Hematopoietic multipotent progenitor cell treated with erythropoietin and hydrocortisone succinate and interleukin-3 and kit ligand, for 17 days (in vitro differentiated cells): ENCODE measurements at regions not wholly inside any gene's neighbourhood (a gene's known extent, or its start where the extent isn't known, plus 50 kb on each side); places are given as distances from the start of the nearest gene placed in this dataset.

Experiments used
- DNase-seq: peaks from one replicate; pipeline ENCODE4 v3.0.0-alpha.2; 2015; ENCODE audit warnings: low spot score

DNA sequence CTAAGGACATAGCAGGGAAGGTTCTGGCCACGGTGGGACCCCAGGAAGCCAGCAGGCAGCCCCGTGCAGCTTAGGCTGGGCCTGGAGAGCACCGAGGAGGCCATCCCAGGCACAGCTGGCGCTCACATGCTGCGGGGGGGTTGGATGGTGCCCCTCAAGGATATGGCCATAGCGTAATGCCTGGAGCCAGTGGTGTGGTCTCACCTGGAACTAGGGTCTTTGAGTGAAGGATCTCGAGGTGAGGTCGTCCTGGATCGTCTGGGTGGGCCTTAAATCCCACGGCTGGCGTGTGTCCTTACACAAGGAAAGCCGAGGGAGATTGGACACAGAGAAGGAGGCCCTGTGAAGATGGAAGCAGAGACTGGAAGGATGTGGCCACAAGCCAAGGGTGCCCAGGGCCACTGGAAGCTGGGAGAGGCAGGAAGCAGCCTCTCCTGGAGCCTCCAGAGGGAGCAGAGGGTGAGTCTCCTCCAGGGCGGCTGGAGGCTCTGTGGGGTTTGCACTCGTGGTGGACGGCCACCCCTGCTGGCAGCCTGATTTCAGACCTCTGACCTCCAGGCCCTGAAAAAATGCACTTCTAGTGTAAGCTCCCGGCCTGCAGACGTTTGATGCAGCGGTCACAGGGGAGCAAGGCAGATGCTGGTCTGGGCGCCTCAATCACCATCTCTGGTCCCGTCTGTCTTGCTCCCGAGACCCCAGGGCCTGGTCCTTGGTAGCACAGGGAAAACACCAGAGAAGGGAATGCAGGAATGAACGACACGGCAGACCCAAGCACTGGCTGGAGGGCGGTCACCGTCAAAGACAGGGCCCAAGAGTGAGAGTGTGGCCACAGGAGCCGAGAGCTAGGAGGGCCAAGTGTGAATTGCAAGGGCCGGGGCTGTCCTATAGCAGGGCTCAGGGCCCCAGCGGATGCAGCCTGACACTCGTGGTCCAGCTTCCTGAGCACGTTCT, 218.6 kb downstream of the KIF26A start:
- DNase-seq, result no peak

DNA sequence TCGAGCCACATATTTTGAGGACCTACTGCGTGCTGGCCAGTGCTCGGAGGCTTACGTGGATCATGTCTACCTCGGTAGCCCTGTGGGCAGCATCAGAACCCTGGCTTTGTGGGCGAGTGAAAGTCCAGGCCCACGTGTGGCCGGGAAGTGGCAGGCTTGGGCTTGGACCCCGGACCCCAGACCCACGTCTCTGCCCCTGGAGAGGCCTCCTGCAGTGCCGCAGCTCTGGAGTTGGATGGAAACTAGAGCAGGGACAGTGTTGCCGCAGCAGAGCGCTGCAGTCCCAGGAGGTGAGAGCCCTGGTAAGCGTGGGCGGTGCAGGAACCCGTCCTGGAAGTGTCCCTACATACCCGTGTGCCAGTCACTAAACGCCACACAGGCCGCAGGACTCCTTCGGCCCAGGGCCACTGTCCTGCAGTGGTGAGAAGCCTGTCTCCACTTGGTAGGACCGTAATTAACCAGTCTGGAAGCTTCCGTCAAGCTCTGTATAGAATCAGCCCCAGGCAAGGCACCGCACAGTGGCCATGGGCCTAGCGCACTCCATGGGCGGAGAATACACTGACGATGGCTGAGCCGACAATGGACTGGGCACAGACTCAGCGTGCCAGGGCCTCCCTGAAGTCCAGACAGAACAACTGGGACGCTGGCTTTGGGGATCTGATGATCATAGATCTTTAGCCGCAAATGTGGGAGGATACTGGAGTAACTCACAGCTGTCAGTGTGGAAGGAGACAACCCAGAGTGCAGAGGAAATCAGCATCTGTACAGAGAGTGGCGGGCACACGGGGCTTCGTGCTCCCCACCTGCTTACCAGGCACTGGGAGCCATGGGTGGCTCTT, 219.5 kb downstream of the KIF26A start:
- DNase-seq, result no peak

GRCh38 chr14:104358528-104359300, 220.3 kb downstream of the KIF26A start:
- no peak for DNase-seq

DNA sequence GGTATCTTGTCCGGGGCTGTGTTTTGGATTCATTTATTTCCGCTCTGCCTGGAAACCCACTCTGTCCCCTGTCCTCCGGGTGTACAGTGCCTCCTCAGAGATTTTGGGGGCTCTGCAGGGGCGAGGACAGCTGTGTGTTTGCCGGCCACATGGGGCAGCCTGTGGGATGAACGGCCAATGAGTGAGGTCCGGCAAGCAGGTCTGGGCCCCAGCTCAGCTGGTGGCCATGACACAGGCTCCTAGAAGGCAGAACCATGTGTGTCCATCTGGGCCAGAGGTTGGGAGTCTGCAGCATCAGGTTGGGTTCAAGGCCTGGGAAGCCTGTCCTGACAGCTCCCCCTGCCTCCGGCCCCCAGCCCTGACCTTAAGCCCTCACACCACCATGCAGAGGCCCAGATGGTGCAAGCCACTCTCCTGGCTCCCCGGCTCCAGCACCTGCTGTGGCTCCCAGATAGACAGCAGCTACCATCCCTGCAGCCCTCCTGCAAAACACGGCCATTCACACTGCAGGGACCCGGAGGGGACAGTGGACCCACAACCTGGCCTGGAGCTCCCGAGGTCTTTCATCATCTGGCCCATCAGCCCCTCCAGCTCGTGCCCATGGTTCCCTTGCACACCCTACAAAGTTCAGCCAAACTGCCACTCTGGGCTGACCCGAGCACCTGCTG, 220.1 kb upstream of the C14orf180 start:
- no peak for DNase-seq

GRCh38 chr14:104359969-104360442, 219.6 kb upstream of the C14orf180 start:
- DNase-seq, result no peak

- DNase-seq, result no peak
Measured at GRCh38 chr14:104360501-104360900, 219.1 kb upstream of the C14orf180 start.

DNA sequence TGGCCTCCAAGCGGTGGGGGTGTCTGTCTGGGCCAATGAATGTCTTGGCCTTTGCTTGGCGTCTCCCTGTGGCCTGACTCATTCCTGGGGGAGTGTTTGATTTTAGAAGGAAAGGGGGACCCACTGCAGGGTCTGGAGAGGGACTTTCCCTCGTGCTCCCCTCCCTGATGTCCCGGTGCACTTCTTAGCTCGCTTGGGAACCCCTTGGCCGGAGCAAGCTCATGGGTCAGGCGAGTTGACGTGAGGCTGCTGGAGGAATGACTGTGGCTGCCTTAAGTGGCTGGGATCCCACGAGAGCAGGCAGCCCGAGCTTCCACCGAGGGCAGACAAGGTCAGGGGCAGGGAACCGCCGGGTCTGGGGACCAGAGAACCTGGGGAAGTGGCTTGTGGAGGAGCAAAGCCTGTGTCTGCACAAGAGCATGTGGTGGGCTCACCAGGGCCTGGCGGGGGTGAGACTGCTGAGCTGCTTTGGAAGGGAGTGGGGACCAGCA, 218.4 kb upstream of the C14orf180 start:
- DNase-seq, result no peak

DNA sequence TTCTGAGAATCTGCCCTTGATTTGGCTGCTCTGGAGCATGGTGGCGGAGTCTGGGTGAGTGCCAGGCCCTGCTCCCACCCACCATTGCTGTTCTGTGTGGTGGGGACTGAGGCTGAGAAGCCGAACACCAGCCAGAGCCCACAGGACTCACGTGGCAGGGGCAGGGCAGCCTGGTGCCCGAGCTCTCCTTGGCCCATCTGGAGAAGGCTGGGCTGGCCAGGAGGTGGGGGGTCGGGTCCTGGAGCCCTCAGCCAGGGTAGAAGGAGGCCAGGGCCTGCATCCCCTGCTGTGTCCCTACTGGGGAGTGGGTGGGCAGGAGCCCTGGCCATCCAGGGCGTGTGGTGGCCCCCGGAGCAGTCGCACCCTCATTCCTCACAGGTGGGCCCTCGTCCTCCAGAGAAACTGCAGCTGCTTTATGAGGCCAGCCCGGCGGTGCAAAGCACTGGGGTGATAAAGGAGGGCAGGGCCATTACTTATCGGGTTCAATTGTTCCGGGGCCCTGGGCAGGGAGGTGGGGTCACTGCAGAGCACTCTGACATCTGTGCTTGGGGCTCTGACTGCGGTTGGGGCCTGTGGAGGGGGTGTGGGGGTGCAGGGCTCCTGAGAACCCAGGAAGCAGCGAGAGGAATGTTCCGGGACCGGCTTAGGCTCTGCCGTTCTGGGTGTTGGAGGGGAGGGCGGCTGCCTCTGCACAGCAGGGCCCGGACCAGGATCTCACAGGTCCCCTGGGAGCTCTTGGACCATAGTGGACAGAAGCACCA, 217.5 kb upstream of the C14orf180 start:
- DNase-seq, result no peak

GRCh38 chr14:104362761-104363605, 216.6 kb upstream of the C14orf180 start:
- no peak for DNase-seq

DNA sequence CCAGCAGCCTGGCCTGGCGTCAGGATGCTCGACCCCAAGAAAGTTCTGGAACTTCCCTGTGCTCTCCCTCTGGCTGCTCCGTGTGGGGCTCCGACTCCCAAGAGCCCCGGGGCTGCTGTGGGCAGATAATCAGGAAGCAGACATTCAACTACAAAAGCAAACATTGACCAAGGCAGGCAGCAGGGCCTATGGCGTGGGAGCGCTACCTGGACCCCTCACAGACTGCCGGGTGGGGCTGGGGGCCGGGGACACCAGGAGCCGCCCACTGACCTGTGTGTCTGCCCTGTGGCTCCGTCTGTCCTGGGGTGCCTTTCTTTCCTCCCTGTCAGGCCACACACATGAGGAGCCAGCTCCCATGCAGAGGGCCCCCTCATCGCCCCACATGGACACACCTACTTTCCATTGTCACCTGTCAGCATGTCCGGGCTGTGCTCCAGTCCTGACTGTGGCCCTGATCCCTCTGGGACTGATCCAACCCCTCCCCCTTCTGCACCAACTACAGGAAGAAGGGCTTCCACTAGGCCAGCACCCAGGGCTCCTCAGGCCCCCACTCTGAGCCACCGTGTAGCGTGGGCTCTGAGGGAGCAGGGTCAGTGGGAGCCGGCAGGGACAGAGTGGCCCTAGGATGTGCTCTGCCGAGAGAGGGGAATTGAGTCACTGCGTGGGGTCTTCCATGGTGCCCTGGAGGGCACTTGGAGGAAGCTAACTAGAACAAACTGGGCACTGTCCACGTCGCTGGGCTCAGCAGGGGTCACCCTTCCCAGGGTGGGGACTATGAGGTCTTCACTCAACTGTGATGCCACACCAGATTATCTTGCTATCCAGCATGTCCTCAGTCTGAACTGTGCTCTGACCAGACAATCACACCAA, 215.4 kb upstream of the C14orf180 start:
- no peak for DNase-seq

- DNase-seq, result no peak
Measured at GRCh38 chr14:104364830-104365229, 214.7 kb upstream of the C14orf180 start.

DNA sequence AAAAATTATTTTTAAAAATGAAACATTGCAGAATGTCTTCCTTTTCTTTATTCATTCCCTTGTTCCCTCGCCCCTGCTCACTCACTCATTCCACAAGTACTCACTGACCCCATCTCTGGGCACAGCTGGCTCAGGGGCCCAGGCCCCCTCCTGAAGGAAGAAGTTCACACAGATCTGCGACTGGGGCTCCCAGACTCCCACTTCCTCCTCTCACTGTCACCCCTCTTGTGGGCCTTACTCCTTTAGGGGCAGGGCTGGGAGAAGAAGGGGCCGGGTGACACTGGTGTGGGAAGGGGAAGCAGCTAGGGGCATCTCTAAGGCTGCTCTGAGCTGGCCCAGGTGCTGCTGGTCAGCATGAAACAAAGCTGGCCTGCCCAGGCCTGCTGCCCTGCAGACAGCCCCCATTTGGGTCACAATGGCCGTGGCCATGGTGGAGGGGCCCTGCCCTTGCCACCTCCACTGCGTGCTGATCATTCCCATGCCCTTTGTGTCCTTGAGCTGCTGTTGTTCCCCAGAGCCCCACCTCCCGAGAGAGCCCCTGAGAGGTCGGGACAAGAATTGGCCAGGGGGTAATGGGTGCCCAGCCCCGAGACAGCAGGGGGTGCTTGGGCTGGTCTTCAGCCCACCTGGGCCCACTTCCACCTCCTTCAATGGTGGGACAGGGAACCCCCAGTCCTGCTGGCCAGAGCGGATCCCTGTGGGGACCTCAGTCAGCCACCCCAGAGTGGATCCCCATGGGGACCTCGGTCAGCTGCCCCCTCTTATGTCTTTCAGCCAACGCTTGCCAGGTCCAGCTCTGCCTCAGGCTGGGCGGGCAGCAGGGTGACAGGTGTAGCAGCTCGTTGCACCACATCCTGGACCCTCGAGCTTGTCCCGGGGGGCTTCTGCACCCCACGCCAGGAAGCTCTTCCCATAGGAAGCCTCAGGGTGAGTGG, 212.4 kb upstream of the C14orf180 start:
- no peak for DNase-seq

- DNase-seq, result no peak
Measured at GRCh38 chr14:104367866-104368750, 211.5 kb upstream of the C14orf180 start.

GRCh38 chr14:104368751-104369100, 210.8 kb upstream of the C14orf180 start:
- no peak for DNase-seq

DNA sequence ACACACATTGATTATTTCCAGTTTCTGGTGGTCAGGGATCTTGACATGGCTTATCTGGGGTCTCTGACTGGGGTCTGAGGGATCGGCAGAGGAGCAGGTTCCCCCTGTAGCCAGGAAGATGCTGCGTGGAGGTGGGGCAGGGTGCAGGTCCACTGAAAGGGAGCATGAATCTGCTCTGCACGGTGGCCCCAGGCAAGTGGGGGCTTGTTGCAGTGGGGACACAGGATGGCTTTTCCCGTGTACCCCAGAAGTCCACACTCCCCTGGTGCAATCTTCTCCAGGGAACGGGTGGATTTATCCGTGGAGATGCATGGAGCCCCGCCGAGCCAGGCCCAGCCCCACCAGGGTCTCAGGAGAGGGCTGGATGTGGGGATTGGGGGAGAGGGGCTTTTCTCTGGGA, 210.4 kb upstream of the C14orf180 start:
- DNase-seq, result no peak

DNA sequence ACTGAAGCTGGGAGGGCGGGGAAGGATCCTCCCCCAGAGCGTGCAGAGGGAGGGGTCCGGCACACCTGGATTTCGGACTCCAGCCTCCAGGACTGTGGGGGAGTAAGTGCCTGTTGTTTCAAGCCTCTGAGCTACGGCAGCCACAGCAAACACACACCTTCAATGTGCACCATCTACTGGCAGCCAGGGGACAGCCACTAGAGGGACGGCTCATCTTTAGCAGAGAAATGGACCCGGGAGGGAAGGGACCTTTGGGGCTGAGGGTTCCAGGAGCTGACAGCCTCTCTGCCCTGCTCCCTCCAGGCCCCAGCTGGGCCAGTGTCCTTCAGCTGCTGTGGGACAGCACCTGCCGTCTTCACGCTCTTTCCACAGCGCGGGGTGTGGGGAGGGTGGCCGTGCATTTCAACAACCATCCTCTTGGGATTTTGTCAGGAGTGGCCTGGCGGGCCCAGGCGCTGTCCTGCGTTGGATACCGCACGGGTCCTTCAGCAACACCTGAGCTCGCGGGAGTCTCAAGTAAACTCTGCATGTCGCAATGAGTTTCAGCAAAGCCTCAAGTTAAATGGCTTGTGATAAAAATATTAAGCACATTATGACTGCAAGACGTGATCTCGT, 209.2 kb upstream of the C14orf180 start:
- no peak for DNase-seq
